AG09319 (cell line): ENCODE measurements at regions not wholly inside any gene's neighbourhood (a gene's known extent, or its start where the extent isn't known, plus 50 kb on each side); places are given as distances from the start of the nearest gene placed in this dataset.

ENCODE experiments used
- DNase-seq: peaks from one replicate; pipeline ENCODE4 v3.0.0-alpha.2; 2010; ENCODE audit warnings: low read depth; ENCODE audit errors: extremely low read depth
- CTCF ChIP-seq: IDR thresholded peaks from 2 replicates; pipeline ENCODE4 v1.5.1; 2011; ENCODE audit warnings: low read depth, mild to moderate bottlenecking, inconsistent platforms, low read length, moderate library complexity

GRCh38 chr19:13600091-13600490, 93.8 kb upstream of the CACNA1A start:
- DNase-seq: no peak
- TF ChIP-seq CTCF: no peak

- no peak for DNase-seq
- no peak for TF ChIP-seq CTCF
Observed at GRCh38 chr19:13599681-13600080, 93.4 kb upstream of the CACNA1A start.

- TF ChIP-seq CTCF: no peak
Observed at GRCh38 chr19:13598098-13598497, 91.8 kb upstream of the CACNA1A start.

GRCh38 chr19:13597640-13598039, 91.4 kb upstream of the CACNA1A start:
- TF ChIP-seq CTCF: peak; percentile 61
- peak; percentile 49 for DNase-seq

More at GRCh38 chr19:13598098-13598497, 91.8 kb upstream of the CACNA1A start:
- no peak for DNase-seq

GRCh38 chr19:13588957-13589833, 82.9 kb upstream of the CACNA1A start:
- TF ChIP-seq CTCF: peak; percentile 98
- DNase-seq: no peak

GRCh38 chr19:13585512-13585911, 79.2 kb upstream of the CACNA1A start:
- no peak for DNase-seq
- no peak for TF ChIP-seq CTCF

GRCh38 chr19:13583753-13584152, 77.5 kb upstream of the CACNA1A start:
- no peak for DNase-seq
- TF ChIP-seq CTCF: no peak
